ENCODE measurements at regions not wholly inside any gene's neighbourhood (a gene's known extent, or its start where the extent isn't known, plus 50 kb on each side); places are given as distances from the start of the nearest gene placed in this dataset.

- H3K27ac ChIP-seq: no peak overlapping the region
- no peak overlapping the region for H3K4me3 ChIP-seq
- H3K4me1 ChIP-seq (ENCODE audit: control insufficient read depth in 1 of 2, low read depth in 2 of 2): no peaks in the 10 kb centered on the region
- no peaks in the 10 kb centered on the region for H3K27me3 ChIP-seq (replicated peaks; ENCODE audit: insufficient read depth)
- no peaks in the 10 kb centered on the region for H3K9me3 ChIP-seq
- ATAC-seq (ENCODE audit: insufficient number of reproducible peaks, low FRiP score, low read depth): no peak
- DNase-seq (ENCODE audit: low spot score): no peak
- no peaks in the 10 kb centered on the region for H3K36me3 ChIP-seq
- TF ChIP-seq, protein P1, sequence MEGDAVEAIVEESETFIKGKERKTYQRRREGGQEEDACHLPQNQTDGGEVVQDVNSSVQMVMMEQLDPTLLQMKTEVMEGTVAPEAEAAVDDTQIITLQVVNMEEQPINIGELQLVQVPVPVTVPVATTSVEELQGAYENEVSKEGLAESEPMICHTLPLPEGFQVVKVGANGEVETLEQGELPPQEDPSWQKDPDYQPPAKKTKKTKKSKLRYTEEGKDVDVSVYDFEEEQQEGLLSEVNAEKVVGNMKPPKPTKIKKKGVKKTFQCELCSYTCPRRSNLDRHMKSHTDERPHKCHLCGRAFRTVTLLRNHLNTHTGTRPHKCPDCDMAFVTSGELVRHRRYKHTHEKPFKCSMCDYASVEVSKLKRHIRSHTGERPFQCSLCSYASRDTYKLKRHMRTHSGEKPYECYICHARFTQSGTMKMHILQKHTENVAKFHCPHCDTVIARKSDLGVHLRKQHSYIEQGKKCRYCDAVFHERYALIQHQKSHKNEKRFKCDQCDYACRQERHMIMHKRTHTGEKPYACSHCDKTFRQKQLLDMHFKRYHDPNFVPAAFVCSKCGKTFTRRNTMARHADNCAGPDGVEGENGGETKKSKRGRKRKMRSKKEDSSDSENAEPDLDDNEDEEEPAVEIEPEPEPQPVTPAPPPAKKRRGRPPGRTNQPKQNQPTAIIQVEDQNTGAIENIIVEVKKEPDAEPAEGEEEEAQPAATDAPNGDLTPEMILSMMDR (IDR thresholded peaks at IDR 0.05): no peak
Measured at GRCh38 chr3:82261637-82262036, 500.2 kb upstream of the GBE1 start.

DNA sequence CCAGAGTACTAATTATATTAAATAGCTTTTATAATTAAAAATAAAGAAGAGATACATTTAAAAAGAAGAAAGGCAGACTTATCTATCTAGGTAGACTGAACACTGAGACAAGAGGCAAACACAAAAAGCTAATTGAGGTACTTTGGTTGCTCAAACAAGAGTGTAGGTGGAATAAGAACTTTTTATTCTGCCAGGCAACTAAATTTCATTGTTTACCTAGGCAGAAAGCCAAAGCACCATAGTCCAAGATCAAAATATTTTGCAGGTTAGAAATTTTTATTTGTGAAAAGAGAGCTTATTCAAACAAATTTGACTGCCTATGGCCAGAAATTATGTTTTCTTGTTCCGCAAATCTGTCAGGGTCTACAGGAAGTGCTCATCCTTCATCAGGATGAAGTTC, 499.6 kb upstream of the GBE1 start:
- Histone ChIP-seq H3K27ac (no peak overlapping the region), H3K27me3 (replicated peaks; ENCODE audit: insufficient read depth) (no peaks in the 10 kb centered on the region), H3K36me3 (no peaks in the 10 kb centered on the region), H3K4me3 (no peak overlapping the region), H3K9me3 (no peaks in the 10 kb centered on the region), H3K4me1 (ENCODE audit: control insufficient read depth in 1 of 2, low read depth in 2 of 2) (no peaks in the 10 kb centered on the region)
- DNase-seq (ENCODE audit: low spot score): no peak
- TF ChIP-seq, protein P1 (IDR thresholded peaks at IDR 0.05): no peak
- ATAC-seq (ENCODE audit: insufficient number of reproducible peaks, low FRiP score, low read depth): no peak

DNA sequence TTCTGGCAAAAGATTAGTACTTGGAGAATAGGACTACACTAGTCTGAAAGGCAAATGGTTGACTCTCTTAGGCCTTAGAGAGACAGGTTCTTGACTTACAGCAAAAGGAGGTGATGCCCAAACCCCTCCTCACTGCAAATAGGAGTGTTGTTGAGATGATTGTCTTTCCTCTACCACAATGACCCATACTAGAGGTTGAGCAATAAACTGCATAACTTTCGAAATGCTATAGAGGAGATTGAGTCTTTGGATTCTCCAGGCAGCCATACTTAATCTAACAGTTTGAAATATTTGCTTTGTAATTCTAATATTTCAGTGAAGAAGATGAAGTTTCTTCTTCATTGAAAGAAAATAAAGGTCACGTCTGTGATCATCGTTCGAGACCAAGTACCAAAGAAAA, 498.5 kb upstream of the GBE1 start:
- Histone ChIP-seq H3K9me3 (no peaks in the 10 kb centered on the region), H3K27ac (no peak overlapping the region), H3K27me3 (replicated peaks; ENCODE audit: insufficient read depth) (no peaks in the 10 kb centered on the region), H3K4me3 (no peak overlapping the region), H3K36me3 (no peaks in the 10 kb centered on the region), H3K4me1 (ENCODE audit: control insufficient read depth in 1 of 2, low read depth in 2 of 2) (no peaks in the 10 kb centered on the region)
- TF ChIP-seq, protein P1 (IDR thresholded peaks at IDR 0.05): no peak
- ATAC-seq (ENCODE audit: insufficient number of reproducible peaks, low FRiP score, low read depth) (no peak), DNase-seq (ENCODE audit: low spot score) (no peak)

DNA sequence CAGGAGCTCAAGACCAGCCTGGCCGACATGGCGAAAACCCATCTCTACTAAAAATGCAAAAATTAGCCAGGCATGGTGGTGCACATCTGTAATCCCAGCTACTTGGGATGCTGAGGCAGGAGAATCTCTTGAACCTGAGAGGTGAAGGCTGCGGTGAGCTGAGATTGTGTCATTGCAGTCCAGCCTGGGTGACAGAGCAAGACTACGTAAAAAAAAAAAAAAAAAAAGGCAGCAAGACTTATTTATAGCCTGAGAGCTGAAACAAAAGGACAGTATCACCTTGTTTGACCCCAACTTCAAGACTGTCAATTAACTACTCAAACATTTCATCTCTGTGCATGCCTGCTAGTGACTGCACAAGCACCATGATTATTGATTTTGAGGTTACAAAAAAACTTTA, 478.9 kb upstream of the GBE1 start:
- TF ChIP-seq, protein P1 (IDR thresholded peaks at IDR 0.05): no peak
- DNase-seq (ENCODE audit: low spot score): no peak
- Histone ChIP-seq H3K9me3 (no peaks in the 10 kb centered on the region), H3K27me3 (replicated peaks; ENCODE audit: insufficient read depth) (no peaks in the 10 kb centered on the region), H3K36me3 (no peaks in the 10 kb centered on the region), H3K27ac (no peak overlapping the region), H3K4me3 (no peak overlapping the region), H3K4me1 (ENCODE audit: control insufficient read depth in 1 of 2, low read depth in 2 of 2) (no peaks in the 10 kb centered on the region)
- no peak for ATAC-seq (ENCODE audit: insufficient number of reproducible peaks, low FRiP score, low read depth)

- Histone ChIP-seq H3K4me1 (ENCODE audit: control insufficient read depth in 1 of 2, low read depth in 2 of 2) (no peaks in the 10 kb centered on the region), H3K36me3 (no peaks in the 10 kb centered on the region), H3K4me3 (no peak overlapping the region), H3K9me3 (no peaks in the 10 kb centered on the region), H3K27ac (no peak overlapping the region), H3K27me3 (replicated peaks; ENCODE audit: insufficient read depth) (no peaks in the 10 kb centered on the region)
- DNase-seq (ENCODE audit: low spot score) (no peak), ATAC-seq (ENCODE audit: insufficient number of reproducible peaks, low FRiP score, low read depth) (no peak)
- TF ChIP-seq, protein P1 (IDR thresholded peaks at IDR 0.05): no peak
Measured at GRCh38 chr3:82236257-82236656, 474.8 kb upstream of the GBE1 start.

All from thoracic aorta (tissue), 2 donors.